ENCODE measurements at regions not wholly inside any gene's neighbourhood (a gene's known extent, or its start where the extent isn't known, plus 50 kb on each side); places are given as distances from the start of the nearest gene placed in this dataset.

DNA sequence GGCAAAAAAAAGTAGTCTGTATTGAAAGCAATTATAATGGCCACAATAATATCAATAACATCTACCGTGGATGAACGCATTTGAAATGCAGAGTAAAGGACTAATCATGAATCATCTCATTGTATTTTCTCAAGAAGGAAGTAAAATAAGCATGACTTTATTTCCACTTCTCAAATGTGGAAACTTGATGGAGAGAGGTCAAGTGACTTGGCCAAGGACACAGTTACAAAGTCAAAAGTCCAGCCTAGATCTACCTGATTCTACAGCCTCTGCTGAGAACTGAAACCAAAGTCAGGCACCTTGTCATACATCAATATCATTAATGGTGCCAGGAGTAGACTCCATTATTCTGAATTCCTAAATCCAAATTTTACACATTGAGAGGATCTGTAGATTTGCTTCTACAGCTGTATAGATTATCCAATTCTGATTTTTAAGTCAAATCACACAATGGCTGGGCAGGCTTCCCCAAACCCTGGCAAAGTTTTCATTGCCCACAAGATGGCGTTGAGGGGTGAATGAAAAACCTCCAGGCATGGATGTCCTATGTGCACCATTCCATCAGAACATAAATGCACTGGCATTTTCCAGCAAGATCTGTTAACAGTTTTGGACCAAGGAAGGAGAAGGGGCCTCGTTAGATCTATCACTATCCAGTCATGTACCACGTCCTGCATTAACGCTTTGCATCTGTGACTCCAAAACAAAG is 423.1 kb downstream of the MAFB start:
- DNase-seq = peak in 1 of 2 experiments; percentile 66

DNA sequence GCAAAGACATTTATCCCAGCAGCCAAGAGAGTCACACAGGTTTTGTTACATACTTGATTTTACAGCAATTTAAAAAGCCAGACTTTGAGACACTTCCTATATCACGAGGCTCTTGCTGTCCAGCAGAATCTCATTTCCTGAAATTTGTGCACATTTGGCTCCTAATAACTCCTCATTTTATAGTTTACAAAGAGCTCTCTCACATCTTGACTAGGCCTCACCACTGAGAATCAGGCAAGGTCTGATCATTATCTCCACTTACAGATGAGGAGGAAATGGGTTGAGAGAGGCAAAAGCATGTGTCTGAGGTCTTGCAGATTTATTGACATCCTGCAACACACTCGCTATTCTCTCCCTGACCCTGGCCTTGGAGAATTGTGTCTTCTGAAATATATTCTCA is 426.8 kb downstream of the MAFB start:
- no peak for DNase-seq

DNA sequence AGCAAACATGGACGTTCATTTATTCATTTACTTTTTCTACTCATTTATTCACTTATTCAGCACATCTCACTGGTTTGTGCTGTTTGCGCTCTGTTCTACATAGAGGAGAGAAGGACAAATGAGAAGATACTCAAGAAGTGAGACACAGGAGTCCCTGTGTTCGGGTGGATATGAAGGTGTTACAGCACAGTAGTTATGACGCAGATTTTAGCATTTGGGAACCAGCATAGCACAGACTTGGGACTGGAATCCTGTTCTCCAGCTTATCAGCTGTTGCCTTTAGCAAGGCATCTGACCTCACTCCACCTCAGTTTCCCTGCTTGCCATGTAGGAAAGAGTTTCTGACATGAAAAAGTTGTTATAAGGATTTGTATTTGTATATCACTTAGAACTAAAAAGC is 430.1 kb downstream of the MAFB start:
- no peak for DNase-seq

DNA sequence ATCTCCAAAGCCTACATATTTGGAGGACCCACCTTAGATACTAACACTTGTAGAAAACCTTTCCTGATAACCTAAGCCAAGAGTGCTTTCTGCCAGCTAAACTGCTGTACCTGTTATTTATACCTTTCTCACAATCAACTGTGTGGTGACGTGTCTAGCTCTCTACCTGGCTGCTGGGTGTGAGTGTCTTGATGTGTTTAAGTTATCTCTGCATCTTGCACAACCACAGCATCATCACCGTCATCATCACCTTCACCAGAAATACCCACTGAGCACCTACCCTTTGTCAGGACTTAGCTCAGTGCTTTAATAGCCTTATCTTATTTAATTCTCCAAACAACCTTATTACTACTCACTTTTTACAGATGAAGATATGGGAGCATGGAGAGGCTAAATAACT is 431.3 kb downstream of the MAFB start:
- DNase-seq = no peak

DNA sequence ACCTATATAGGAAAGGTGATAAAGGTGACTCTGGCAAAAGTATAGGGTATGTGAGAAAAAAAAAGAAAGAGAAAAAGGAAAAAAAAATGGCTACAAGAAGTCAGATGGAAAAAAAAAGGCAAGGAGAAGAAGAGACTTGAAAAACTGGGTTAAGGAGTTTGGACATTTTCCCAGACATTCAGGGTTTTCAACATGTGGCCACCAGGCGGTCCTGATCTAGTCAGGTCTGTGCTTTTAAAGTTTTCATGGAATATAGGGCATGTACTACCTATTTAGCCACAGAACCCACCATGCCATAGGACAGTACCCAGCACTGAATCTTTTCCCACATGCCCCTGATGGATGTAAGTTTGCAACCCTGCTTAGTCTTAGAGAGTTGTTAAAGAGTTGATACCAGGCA is 433.7 kb downstream of the MAFB start:
- peak in 1 of 2 experiments; percentile 14 for DNase-seq

DNA sequence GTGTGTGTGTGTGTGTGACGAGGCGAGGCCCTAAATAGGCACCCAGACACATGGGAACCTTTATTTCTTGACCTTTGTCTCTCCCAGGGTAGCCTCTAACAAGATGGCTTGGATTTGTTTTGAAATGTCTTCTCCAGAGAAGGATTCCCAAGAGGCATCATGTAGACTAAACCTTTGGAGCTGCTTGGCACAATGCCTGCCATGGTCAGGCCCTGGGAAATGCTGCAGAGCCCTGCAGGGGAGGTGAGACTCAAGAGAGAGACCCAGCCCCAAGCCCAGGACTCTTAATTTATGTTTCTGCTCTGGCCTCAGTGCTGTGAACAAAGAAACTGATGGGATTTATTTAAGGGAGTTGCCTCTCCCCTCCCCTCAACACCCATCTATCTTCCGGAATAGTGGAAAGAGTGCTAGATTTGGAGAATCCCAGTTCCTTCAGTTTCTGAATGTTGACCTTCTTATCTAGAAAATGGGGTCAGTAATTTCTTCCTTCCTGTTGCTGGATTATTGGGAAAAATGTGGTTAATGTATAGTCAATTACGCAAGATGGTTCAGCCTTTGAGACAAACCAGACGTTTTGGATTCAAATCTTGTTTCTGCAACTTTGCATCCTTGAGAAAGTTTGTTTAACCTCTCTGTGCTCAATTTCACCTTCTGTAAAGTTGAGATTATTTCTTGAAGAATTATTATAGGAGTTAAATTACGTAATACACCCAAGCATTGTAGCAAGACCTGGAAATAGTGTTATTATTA is 434.8 kb downstream of the MAFB start:
- no peak for DNase-seq

DNA sequence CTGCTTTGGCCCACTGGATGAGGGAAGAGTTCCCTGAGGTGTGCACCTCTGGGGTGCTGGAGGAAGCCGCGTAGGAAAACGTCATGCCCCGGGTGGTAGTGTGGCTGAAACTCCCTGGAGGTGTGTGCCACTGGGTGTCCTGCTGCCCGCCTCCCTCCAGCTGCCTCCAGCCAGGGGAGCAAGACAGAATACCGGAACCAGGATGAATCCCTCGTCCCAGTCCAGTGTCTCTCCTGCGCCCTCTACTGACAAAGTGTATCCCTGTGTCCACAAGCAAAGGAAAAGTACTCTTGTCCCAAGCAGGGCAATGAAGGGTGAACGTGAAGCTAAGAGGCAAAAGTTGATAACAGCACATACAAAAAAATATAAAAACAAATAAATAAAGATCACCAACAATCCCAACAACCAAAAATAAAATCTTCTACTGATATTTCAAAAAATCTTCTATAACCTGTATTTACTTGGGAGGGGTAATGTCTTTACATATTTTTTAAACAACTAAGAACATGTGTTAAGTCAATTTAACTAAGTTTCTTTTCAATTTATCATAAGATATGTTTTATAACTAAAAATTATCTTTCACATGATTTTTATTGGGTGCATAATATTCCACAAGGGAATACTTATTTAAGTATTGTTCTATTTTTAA is 437.6 kb downstream of the MAFB start:
- DNase-seq = peak in 1 of 2 experiments; percentile 67

DNA sequence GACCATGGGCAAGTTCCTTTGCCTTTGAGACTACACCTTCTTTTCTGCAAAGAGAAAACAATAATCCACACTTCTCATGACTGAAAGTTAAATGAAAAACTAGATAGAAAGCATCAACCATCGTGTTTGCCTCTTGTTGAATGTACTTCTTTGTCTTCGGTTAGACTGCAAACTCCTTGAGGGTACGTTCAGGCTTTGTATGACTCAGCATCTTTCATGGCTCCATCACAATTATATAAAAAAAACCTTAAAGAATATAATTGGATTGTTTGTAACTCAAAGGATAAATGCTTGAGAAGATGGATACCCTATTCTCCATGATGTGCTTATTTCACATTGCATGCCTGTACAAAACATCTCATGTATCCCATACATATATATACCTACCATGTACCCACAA is 439.2 kb downstream of the MAFB start:
- DNase-seq = no peak

DNA sequence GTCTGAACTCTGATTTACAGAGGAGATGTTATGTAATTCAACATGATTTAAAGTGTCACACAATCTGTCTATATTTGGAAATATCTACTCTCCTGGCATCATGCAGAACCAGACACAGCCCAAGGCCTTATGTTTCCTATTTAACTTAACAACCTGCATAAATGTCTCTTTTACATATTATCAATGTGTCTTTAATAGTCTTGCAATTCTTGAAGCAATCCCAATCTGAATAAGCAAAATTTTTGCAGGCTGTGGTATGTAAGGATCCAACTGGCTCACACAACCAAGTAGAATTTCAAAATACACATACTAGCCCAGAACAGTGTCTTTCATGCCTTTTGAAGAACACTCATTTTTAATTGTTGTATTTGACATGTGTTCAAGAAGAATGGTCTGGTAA is 443.2 kb downstream of the MAFB start:
- no peak for DNase-seq

DNA sequence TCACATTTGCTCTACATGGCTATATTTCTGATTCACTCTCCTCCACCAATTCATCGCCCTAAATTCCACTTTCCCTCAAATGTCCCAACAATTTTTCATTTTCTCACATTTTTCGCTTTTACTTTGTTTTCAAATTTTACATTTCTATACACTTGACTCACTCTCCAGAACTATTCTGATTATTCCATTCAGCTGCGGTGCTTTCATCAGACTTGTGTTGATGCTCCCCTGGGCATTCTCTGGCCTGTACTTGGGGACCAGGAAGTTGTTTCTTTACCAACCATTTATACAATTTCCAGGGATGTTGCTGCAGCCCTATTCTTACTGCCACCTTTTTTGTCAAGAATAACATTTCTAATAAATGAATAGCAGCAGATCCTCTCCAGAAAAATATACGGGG is 444.8 kb downstream of the MAFB start:
- no peak for DNase-seq

DNA sequence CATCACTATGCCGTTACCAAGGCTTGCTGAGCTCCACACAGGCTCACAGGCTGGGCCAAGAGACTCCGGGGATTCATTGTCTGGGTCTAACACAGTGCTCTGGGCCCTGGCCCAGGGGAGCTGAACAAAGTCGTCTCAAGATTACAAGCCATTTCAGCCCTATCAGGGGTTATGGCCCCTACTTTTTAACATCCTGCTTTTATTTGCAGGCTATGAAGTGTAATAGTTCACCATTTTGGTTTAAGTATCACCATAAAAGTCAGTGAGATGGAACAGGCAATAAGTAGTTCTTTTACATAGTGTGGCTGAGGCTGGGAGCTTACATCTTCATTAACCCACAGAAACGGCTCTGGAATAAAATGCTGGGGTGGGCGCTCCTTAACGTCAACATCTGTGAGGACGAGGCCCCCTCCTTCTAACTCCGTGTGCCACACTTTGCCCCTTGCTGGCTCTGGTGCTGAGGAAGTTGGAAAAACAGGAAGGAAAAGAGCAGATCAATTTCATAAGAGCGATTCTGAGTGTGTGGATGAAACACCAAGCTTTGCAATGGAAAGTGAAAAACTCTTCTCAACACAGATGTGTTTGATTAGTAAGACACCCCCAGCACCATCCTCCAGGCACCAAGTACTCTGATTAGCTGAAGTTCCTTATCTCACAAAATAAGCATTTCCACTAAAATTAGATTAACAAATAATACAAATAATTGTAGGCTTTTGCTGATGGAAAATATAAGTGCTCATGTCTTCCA is 447.3 kb downstream of the MAFB start:
- no peak for DNase-seq

DNA sequence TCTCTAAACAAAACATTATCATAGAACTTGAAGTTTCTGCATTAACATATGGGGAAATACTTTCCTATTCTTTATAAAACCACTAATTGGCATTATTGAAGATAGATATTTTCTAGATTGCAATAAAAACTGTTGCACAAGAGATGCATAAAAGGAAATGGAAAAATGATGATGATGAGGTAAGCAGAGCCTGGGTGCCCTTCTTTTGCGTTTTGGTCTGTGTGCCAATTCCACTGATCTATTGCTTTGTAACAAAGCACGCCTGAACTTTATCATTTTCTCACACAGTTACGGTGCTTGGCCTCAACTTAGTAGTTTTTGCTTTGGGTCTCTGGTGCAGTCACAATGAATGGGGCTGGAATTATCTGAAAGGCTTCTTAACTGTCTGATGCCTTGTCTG is 450.5 kb downstream of the MAFB start:
- DNase-seq = no peak

DNA sequence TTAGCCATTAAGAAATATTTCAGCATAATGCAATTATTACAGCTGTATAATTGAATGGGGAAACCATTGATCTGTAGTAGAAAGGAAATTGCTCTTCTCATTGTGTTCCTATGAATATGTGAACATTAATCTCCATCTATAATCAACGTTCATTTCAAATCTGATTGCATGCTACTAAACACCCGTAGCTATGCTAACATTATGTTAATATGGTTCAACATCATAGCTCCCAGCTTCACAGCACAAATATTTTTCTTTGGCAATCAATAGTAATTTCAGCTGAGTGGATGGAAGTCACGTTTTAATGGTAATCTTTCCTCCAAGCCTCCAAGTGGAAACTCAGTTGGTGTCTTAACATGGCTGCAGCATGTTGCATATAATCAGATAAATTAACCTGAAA is 454.4 kb downstream of the MAFB start:
- no peak for DNase-seq

DNA sequence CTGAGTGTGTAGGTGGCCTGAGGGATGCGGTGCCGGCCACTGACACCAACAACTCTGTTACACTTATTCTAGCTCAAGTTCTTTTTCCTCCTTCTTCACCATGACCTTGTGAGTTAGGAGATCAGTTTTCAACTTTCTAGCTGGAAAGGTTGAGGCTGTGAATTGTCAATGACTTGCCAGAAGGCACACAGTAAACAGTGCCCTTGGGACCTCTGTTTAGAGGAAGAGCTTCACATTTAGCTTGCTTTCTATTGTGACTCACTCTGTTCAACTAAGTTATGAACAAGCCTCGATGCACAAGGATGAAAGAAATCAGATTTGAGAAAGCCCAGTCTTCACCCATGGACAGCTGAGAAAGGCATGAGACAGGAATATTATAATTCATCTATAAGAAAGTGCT is 455.6 kb downstream of the MAFB start:
- no peak for DNase-seq

DNA sequence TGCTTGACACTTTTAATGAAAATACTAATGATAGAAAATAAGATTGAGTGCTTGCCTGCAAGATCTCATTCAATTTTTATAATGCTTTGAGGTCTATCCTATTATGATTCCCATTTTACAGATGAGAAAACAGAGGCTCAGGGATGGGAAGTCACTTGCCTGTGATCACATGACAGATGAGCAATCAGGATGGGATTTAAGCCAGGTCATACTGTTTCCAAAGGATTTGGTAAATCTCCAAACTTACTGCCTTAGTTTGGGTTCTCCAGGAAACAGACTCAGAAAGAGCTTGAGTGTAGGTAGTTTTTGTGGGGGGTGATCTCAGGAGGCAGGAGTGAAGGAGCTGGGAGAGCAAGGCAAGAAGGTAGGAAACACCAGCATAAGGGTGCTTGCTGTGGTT is 456.3 kb downstream of the MAFB start:
- DNase-seq = no peak

DNA sequence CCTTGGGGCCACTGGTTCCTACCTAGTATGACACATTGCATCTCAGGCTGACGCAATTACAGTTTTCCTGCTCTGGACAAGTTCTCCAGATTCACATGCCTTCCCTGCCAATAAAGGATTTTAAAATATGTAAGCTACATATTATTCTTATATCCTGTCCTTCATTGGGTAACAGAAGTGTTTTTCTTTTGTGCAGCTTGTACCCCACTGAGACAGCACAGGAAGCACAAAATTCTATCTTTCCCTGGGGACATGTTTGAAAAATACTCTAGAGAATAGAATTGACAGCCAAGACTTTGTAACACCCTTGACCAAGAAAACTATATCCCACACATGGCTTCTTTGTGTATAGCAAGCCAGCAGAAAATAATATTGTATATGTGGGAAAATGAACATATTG is 456.8 kb downstream of the MAFB start:
- DNase-seq = no peak

DNA sequence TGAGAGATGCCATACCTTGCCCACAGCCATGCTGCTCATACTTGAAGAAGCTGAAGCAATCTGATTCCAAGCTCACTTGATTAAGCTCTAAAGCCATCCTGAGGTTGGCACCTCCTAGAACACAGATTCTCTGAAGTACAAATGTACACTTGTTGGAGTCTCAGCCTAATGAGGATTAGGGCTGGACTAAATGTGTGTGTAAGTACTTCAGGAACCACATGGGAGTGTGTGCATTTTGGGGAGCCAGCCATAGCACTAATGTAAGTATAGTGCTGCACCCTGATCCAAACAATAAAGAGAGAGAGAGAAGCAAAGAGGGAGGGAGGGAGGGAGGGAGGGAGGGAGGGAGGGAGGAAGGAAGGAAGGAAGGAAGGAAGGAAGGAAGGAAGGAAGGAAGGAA is 458.6 kb downstream of the MAFB start:
- DNase-seq = no peak

DNA sequence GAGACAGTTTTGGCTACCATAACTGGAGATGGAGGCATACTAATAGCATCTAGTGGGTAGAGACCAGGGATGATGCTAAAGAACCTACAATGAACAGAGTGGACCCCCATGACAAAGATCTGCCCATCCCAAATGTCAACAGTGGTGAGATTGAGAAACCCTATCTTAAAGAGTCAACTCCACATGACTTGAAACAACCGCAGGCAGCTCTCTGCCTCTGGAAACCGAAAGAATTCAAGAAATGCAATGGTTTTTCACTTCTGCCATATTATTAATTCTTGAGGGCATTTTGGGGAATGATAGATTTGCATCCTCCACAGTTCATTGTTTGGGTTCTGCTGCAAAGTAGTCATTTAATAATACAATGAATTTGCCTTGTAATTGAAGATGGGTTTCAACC is 463.4 kb downstream of the MAFB start:
- no peak for DNase-seq

DNA sequence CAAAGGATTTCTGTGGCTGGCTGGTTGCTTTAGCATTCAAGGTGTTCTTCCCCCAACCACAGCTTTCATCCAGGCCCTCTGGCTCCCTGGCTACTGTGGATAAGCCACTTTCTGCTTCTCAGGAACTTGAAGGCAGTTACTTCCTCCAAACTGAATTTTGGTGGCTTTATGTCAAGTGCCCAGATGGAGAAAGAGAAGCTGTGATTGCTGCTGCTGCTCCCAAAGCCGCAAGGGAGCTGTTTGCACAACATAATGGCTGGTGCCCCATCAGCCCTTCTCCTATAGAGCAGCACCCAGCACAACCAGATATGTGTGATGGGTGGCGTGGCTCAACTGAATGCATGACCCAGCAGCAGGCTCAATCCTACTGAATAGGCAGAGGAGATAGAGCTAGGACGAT is 465.2 kb downstream of the MAFB start:
- no peak for DNase-seq

DNA sequence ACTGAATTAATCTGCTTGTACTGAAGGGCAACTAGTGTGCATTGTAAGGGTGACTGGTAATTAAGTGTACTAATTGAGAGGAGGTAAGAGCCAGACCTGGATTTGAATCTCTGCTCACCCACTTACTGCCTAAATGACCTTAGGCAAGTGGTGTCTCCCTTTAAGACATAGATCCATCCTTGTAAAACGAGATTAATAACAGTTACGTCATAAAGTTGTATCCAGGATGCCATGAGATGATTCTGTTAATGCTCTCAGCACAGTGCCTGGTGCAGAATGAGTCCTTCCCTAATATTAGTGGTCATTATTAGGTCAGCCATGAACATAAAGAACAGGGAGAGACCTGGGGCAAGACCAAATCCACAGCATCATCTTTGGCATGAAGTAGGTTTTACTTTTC is 470.1 kb downstream of the MAFB start:
- DNase-seq = no peak

DNA sequence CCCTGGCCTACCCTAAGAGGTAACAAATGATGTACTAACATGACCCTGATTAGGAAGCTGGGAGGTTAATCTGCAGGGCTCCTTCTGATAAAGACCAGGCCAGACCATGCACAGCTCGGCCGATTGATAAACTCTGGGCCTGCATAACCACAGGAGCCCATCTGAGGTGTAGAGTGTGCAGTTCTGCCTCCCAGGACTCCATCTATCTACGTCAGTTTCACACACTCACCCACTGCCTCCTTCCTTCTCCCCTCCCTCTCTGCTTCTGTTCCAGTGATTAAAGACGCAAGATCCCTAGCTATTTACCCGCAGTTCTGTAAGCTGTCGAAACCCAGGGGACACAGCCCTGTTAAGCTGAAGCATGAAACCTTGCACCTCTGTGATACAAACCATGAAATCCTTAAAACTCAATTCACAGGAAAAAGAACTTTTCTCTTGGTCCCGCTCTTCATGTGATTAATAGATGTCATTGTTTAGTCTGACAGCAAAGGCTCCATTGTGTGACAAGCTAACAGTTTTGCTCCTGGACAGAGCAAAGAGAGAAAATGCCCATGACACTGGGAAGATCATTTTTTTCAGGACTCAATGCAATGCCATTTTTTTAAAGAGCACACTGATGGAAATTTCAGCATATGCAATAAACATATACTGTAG is 470.6 kb downstream of the MAFB start:
- DNase-seq = no peak

DNA sequence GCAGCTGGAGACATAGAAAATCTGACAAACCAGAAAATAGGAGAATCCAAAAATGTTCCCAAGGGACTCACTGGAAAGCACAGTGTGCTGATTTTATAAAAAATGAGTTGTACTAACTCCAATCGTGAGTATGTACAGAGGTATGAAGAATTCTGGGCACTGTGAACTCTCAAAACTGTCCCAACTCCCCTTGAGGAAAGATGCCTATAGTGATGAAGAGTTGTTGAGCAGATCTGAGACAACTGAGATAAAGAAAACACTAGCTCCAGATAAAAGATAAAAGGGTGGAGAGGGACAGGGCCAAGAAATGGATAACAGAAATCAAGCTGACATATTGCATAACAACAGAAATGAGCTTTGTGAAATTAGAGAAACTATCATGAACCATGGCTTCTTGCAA is 481.4 kb downstream of the MAFB start:
- DNase-seq = no peak

DNA sequence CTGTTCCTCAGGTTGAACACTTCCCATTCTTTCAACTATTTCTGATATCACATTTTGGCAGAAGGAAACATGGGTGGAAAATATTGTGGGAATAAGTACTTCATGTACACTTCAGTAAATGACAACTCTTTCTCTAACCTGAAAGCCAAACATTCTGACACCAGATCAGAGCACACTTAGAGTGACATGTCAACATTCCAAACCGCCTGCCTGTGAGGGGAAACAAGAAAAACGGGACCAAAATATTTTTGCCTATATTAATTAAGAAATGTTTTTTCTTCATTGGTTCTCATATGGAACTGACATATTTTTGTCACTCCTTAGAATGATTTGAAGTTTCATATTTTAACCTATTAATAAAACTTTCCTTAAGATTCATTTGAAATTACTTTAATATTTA is 483.1 kb downstream of the MAFB start:
- DNase-seq = no peak
